Upper lobe of right lung (tissue), 1 donor: ENCODE measurements at regions not wholly inside any gene's neighbourhood (a gene's known extent, or its start where the extent isn't known, plus 50 kb on each side); places are given as distances from the start of the nearest gene placed in this dataset.

Source experiments
- ATAC-seq: fragments of 200-7000 bp; cut with Tn5 transposase; one replicate; pipeline ENCODE4 v1.9.1; 2020; ENCODE audit warnings: mild to moderate bottlenecking, moderate library complexity
- DNase-seq: peaks from one replicate; pipeline ENCODE4 v3.0.0-alpha.2; 2020
- H3K27ac ChIP-seq: fragments of 200-600 bp; one replicate; pipeline ENCODE4 v1.8.0; 2022
- H3K27me3 ChIP-seq: fragments of 200-600 bp; one replicate; pipeline ENCODE4 v1.8.0; 2022; ENCODE audit warnings: mild to moderate bottlenecking
- H3K36me3 ChIP-seq: fragments of 200-600 bp; one replicate; pipeline ENCODE4 v1.8.0; 2022
- H3K4me1 ChIP-seq: fragments of 200-600 bp; one replicate; pipeline ENCODE4 v1.8.0; 2022
- H3K4me3 ChIP-seq: fragments of 200-600 bp; one replicate; pipeline ENCODE4 v1.8.0; 2022; ENCODE audit warnings: mild to moderate bottlenecking
- H3K9me3 ChIP-seq: fragments of 200-600 bp; one replicate; pipeline ENCODE4 v1.8.0; 2022
- intact Hi-C: fragments of 100-400 bp; cut with DNase I; formaldehyde crosslinking; loops from one replicate; pipeline ENCODE4 v1.11.0; 2022
- TF ChIP-seq, protein P1 (sequence below): fragments of 200-600 bp; IDR thresholded peaks from one replicate; pipeline ENCODE4 v1.8.0; 2022; ENCODE audit warnings: antibody characterized with exemption
- donor health status: DM: no; HTN: yes; CAD: no; lungs with severe emphysema.

GRCh38 chr2:81706856-81707255 lies 1402.3 kb upstream of the LRRTM1 start:
- ATAC-seq, result no peak

DNA sequence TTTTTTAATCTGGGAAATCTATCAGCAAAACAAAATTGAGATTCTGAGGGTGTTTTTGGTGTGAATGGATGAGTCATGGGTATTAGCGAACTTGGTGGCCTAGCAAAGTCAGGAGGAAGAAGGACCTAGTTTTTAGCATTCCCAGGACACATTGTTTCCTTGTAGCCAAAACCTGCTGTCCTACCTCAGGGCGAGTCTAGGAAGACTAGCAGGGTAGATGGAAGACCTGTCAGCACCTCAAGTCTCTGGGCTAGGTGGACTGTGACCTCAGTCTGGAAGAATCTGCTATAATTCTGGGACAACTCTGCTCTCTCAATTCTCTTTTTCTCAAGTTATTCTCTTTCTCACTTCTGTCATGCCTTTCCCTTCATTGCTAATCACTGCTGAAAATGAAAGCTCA lies 1399.3 kb upstream of the LRRTM1 start:
- TF ChIP-seq, protein P1, sequence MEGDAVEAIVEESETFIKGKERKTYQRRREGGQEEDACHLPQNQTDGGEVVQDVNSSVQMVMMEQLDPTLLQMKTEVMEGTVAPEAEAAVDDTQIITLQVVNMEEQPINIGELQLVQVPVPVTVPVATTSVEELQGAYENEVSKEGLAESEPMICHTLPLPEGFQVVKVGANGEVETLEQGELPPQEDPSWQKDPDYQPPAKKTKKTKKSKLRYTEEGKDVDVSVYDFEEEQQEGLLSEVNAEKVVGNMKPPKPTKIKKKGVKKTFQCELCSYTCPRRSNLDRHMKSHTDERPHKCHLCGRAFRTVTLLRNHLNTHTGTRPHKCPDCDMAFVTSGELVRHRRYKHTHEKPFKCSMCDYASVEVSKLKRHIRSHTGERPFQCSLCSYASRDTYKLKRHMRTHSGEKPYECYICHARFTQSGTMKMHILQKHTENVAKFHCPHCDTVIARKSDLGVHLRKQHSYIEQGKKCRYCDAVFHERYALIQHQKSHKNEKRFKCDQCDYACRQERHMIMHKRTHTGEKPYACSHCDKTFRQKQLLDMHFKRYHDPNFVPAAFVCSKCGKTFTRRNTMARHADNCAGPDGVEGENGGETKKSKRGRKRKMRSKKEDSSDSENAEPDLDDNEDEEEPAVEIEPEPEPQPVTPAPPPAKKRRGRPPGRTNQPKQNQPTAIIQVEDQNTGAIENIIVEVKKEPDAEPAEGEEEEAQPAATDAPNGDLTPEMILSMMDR, result no peak
- Histone ChIP-seq H3K4me3 (no peak overlapping the region), H3K36me3 (no peaks in the 10 kb centered on the region), H3K27me3 (no peaks in the 10 kb centered on the region), H3K9me3 (no peaks in the 10 kb centered on the region), H3K4me1 (no peaks in the 10 kb centered on the region), H3K27ac (no peak overlapping the region)
- DNase-seq (no peak), ATAC-seq (no peak)
- intact Hi-C loops, result no loop called here

More at GRCh38 chr2:81706856-81707255, 1402.3 kb upstream of the LRRTM1 start:
- TF ChIP-seq, protein P1, result no peak
- H3K4me3 ChIP-seq, result no peak overlapping the region
- no peak for DNase-seq
- no peaks in the 10 kb centered on the region for H3K4me1 ChIP-seq
- no peaks in the 10 kb centered on the region for H3K9me3 ChIP-seq
- intact Hi-C loops, result no loop called here
- no peaks in the 10 kb centered on the region for H3K27me3 ChIP-seq
- H3K36me3 ChIP-seq, result no peaks in the 10 kb centered on the region
- H3K27ac ChIP-seq, result no peak overlapping the region

GRCh38 chr2:81692566-81692965 lies 1388.0 kb upstream of the LRRTM1 start:
- Histone ChIP-seq H3K4me1 (no peaks in the 10 kb centered on the region), H3K36me3 (no peaks in the 10 kb centered on the region), H3K9me3 (peaks cover 3% of the 10 kb centered on the region), H3K27me3 (no peaks in the 10 kb centered on the region), H3K27ac (no peak overlapping the region), H3K4me3 (no peak overlapping the region)
- TF ChIP-seq, protein P1, result no peak
- ATAC-seq (no peak), DNase-seq (no peak)
- intact Hi-C loops, result no loop called here

GRCh38 chr2:81675641-81676040 lies 1371.1 kb upstream of the LRRTM1 start:
- H3K9me3 ChIP-seq, result no peaks in the 10 kb centered on the region
- H3K27me3 ChIP-seq, result no peaks in the 10 kb centered on the region
- no peak overlapping the region for H3K4me3 ChIP-seq
- ATAC-seq (no peak), DNase-seq (no peak)
- H3K4me1 ChIP-seq, result no peaks in the 10 kb centered on the region
- TF ChIP-seq, protein P1, result no peak
- no peak overlapping the region for H3K27ac ChIP-seq
- H3K36me3 ChIP-seq, result no peaks in the 10 kb centered on the region
- intact Hi-C loops, result no loop called here

- Histone ChIP-seq H3K36me3 (no peaks in the 10 kb centered on the region), H3K4me1 (no peaks in the 10 kb centered on the region), H3K9me3 (no peaks in the 10 kb centered on the region), H3K4me3 (no peak overlapping the region), H3K27ac (no peak overlapping the region), H3K27me3 (no peaks in the 10 kb centered on the region)
- intact Hi-C loops, result no loop called here
- DNase-seq (no peak), ATAC-seq (no peak)
- TF ChIP-seq, protein P1, result no peak
Measured at GRCh38 chr2:81672923-81673322, 1368.4 kb upstream of the LRRTM1 start.

- Histone ChIP-seq H3K9me3 (no peaks in the 10 kb centered on the region), H3K36me3 (no peaks in the 10 kb centered on the region), H3K4me1 (no peaks in the 10 kb centered on the region), H3K4me3 (no peak overlapping the region), H3K27me3 (no peaks in the 10 kb centered on the region), H3K27ac (no peak overlapping the region)
- TF ChIP-seq, protein P1, result no peak
- DNase-seq (no peak), ATAC-seq (no peak)
- intact Hi-C loops, result no loop called here
Measured at GRCh38 chr2:81672516-81672915, 1368.0 kb upstream of the LRRTM1 start.
